ENCODE measurements at regions not wholly inside any gene's neighbourhood (a gene's known extent, or its start where the extent isn't known, plus 50 kb on each side); places are given as distances from the start of the nearest gene placed in this dataset.
"Not testable (repeated sequence)": the region's sequence is repeated elsewhere in the genome, so short reads cannot be mapped to it uniquely, and the experiment has no call there.

DNA sequence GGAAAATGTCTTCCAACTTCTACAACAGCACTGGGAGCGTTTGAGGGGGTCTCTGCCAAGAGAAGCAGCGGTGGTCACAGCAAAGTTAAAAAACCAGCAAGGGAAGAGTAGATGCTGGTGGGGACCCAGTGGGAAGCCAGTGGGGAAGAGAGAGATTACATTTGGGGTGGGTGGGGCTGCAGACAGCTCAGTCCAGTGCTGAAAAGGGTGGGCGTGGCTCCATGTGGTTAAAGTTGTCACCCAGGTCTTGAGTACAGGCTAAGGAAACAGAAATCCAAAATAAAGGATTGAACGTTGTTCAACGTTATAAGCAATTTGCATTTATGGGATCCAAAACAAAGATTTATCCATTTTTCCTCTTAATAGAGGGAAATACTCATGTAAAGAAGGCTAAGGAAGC, 106.3 kb upstream of the LY86 start:
- DNase-seq (ENCODE audit: low spot score) = no peak

DNA sequence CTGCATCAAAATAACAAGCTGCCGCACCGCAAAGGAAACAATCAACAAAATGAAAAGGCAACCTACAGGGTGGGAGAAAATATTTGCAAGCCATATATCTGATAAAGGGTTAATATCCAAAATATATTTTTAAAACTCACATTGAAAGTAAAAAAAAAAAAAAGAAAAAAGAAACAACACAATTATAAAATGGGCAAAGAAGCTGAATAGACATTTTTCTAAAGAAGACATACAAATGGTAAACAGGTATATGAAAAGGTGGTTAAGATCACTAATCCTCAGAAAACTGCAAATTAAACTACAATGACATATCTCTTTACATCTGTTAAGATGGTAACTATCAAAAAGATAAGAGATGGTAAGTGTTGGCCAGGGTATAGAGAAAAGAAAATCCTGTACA, 105.4 kb upstream of the LY86 start:
- DNase-seq (ENCODE audit: low spot score) = no peak

DNA sequence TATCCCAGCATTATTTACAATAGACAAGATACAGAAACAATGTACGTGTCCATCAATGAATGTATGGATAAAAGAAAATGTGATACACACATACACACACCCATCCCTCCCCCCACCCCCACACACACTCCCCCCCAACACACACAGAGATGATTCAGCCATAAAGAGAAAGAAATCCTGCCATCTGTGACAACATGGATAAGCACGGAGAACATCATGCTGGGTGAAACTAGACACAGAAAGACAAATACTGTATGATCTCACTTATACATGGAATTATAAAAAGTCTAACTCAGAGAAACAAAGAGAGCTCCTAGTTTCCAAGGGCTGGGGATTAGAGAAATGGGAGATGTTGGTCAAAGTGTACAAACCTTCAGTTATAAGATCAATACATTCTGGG, 104.8 kb upstream of the LY86 start:
- DNase-seq (ENCODE audit: low spot score) = no peak

DNA sequence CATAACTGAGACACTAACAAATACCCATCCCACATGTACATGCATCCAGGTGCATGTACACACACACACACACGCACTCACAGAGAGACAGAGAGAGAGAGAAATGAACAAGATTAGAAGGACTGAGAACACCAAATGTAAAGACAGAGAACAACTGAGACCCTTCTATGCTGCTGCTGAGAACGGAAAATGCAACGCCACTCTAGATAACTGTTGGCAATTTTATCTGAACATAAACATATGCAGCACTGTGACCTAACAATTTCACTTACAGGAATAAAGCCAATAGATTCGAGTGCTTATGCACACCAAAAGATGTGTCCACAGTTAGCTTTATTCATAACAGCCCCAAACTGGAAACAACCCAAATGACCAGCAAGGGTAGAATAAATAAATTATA, 103.8 kb upstream of the LY86 start:
- no peak for DNase-seq (ENCODE audit: low spot score)

DNA sequence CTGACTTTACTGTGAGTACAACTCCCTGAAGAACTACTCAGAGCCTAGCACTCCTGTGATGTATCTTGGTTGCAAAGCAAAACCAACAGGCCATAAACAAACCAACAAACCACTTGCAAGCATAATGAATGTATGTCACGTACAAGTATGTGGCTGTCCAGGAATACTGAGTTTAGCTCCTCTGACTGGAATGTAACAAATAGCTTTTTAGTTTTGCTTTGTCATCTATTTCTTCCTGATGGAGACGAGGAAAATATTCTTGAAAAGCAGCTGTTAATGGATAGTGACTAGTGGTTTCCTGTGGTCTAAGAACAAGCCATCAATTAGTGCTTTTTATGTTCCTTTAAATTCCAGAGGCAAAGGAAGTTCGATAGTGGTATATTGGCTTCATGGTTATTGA, 101.9 kb upstream of the LY86 start:
- DNase-seq (ENCODE audit: low spot score) = no peak

DNA sequence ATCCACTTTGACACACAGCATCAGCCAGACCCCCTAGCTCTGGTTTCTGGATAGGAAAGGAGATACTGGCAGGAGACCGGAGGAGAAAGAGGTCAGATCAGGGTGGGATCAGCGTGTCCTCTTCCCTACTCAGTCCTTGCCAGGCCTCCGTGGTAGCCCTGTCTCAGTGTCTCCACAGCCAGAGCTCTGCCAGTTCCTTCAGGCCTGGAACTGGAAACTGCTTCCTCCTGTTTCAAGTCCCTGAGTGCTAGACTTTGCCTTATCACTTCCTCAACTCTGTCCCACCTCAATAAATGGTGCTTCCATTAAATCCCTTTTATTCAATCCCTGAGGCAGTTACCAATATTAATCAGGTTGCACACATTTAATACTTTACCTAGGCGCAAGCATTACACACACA, 96.8 kb upstream of the LY86 start:
- DNase-seq (ENCODE audit: low spot score) = no peak

DNA sequence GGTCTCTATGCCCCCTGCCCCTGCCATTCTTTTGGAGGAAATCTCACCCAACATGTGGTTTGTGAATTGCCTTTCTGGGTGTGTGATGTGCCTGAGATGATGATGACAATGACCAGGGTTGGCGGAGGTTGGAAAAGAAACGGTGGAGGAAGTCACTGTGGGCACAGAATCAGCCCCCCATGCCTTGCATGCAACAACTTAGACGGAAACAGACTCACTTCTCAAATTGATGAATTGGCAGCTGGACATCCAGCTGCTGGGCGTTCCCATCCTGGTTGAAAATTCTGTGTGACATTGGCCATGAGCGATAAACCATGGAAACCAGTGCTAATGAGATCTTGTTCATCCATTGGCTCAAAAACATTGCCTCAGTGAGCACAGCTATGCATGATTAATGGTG, 95.8 kb upstream of the LY86 start:
- peak; percentile 8 for DNase-seq (ENCODE audit: low spot score)

DNA sequence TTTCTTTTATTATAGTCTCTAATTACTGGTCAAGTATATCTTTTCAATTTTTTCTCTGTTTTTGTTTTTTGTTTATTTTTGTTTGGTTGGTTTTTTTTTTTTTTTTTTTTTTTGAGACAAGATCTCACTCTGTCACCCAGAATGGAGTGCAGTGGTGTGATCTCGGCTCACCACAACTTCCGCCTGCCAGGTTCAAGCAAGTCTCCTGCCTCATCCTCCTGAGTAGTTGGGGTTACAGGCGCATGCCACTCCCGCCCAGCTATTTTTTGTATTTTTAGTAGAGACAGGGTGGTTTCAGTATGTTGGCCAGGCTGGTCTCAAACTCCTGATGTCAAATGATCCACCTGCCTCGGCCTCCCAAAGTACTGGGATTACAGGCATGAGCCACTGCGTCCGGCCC, 94.4 kb upstream of the LY86 start:
- not testable (repeated sequence) for DNase-seq (ENCODE audit: low spot score)

DNA sequence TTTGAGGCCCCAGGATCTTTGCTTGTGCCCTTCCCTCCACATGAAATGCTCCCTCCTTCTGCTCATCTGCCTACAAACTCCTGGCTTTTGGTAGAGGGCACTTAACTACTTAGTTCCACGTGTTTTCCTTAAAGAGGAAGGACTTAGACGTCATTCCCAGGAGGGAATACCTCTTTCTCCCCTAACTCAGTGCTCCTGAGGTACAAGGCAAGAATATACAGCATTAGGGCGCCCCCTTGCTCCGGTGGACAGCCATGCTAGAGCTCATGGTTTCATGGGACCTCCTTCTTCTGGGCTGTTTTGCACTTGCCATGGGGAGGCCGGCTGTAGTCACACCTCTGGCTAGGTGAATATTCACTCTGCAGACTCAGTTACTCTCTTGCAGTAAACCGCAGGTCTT, 93.8 kb upstream of the LY86 start:
- peak; percentile 53 for DNase-seq (ENCODE audit: low spot score)

DNA sequence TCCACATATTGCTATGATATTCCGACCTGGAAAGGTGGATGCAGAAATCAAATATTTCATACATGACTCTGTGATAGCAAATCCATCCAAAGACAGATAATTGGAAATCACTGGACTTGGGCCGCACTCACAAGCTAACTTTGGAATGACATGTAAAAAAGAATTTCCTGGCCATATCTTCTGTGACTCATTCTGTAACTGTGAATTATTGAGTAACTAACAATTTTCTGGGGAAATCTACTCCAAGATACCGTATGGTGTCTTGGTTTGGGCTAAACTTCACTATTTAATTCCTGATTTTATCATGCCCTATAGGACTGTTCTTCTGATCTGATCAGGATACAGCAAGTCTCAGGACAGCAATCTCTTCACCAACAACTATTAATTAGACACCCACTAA, 92.7 kb upstream of the LY86 start:
- peak; percentile 4 for DNase-seq (ENCODE audit: low spot score)

DNA sequence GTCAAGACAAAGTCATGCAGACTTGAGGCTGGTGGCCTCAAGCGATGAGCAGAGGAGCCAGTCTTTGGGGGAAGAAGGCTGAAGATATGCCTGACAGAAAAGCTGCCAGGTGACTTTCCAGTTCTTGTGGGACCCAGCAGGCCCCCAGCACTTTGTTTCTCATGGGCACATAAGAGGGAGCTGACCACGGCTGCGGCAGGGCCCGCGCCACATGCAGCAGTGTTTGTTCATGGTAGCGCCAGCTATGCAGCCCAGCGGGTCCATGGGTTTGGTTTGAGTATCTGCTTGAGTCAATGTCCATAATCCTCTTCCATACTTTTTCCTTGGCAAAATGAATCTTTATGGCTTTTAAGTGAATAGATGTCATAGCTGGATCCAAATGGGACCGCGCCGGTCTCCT, 91.0 kb upstream of the LY86 start:
- no peak for DNase-seq (ENCODE audit: low spot score)

DNA sequence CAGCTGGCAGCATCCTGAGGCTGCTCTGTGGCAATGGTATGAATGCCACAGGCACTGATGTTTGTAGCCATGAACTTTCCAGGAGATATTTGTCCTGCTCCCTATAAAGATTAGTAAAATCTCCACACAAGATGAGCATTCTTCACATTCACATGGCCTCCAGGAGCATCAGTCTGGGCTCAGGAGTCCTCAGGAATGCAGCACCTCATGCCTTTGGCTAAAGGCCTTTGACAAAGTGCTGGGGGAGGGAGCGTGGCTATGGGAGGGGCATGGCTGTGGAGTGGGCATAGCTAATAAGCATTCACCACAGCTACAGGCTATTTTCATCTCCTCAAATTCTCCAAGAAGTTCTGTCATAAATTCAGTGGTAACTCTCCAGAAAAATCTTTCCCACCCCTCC, 90.5 kb upstream of the LY86 start:
- DNase-seq (ENCODE audit: low spot score) = no peak

DNA sequence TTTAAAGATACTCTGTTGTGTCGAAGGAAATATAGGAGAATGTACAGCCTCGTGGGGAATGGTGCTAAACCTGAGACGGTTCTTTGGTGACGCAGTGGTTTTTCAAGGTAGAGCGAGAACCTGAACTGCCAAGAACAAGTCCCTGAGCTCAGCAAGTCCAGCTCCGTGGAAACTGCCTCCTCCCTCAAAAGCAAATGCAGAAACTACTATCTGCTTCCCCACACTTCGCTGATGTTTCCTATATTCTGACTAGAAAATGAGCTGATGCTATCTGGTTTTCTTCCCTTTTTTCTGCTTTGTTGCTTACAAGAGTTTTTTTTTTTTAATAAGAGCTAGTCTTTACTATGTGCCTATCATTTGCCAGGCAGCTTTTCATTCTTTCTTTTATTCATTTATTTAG, 85.3 kb upstream of the LY86 start:
- no peak for DNase-seq (ENCODE audit: low spot score)

DNA sequence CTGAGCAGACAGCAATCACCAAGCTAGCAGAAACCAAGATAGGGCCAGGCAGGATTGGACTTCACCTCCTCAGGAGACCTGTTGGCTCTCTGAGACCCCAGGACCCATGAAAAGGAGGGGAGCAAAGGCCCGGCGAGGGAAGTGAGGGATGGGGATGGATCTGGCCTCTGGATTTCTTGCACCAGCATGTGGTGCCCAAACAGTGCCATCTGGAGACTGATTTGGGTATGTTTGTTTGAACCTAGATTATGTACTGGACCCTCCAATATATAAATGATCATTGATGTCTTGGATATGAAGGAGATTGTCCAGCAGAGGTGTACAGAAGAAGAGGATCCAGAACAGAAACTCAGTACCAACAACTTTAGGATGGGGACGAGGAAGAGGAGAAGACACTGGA, 83.4 kb upstream of the LY86 start:
- no peak for DNase-seq (ENCODE audit: low spot score)

DNA sequence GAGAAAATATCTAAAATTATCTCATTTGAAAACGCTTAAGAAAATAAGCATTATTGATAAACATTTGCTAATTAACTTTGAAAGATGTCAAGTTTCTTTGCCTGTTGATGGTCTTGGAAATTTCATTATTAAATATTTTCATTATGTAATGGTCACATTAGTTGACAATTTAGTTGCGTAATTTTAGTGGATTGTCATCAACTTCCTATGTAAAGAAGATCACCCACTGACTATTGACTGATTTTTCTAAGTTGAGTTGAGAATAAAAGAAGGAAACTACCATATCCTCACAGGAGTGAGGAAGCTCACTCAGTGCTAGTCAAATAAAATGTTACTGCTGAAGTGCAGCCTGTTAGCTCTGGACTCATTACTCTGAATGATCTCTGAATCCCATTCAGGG, 79.9 kb upstream of the LY86 start:
- DNase-seq (ENCODE audit: low spot score) = no peak

DNA sequence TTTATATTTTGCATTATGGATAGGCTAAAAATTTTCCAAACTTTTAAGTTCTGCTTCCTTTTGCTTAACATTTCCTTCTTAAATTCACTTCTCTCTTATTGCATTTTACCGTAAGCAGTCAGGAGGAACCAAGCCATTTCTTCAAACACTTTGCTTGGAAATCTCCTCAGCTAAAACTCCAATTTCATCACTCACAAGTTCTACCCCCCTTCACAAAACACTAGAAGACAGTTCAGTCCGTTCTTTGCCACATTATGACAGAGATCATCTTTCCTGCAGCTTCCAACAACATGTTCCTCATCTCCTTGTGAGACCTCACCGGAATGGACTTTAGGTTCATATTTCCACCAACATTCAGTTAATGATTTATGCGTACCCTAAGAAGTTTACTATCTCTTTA, 79.2 kb upstream of the LY86 start:
- DNase-seq (ENCODE audit: low spot score) = no peak

DNA sequence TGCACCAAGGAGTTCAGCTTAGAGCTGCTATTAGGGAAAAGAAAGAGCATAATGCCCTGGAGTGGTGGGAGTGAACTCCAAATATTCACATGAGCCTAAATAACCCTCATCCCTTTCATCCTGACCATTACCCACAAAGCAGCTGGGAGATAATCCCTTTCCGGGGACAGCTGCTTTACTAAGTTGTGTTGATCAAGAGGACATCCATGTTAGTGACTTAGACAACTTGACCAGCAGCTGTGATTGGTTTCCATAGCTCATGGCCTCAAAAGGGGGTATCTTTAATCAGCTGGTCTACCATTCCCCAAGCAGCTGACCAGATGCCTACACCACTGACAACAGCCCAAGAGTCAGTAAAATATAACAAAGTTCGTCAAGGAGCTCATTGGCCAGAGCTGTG, 75.8 kb upstream of the LY86 start:
- DNase-seq (ENCODE audit: low spot score) = no peak

DNA sequence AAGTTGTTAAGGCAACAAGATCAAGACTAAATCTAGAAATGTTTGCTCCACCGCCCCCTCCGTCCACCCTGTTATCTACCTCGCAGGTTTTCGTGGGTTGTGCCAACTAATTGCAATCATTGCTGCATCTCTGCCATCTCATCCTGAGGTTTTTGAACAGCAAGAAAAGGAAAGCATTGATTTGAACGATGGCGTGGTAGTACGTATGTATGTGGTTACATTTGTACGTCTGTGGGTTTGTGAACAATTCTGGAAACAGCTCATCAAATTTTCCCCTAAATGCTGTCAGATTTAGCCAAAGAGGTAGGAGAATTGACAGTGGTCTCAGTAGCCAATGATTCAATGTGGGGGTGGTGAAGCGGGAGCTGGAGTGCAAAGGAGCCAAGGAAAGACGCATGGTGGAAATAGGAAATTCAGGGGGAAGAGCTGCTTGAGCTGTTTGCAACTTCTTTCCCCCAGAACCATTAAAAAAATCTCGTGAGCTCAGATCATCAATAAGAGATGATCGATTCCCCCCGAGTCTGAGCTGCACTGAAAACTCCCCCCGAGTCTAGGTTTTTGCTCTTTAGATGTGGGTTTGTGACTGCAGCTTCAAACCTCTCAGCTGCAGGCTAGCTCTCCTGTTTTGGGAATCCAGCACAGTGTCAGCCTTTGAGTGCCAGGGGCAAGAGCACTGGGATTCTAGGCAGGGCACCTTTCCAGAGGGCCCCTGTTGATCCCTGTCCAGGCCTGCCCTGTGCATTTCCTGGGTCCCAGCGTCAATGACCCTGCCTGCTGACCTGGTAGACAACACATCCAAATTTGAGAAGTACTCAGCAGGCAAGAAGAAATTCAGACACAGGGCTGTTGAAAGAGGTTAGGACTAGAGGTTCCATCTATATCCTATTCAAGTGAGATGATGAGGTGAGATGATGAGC, 72.6 kb upstream of the LY86 start:
- no peak for DNase-seq (ENCODE audit: low spot score)

DNA sequence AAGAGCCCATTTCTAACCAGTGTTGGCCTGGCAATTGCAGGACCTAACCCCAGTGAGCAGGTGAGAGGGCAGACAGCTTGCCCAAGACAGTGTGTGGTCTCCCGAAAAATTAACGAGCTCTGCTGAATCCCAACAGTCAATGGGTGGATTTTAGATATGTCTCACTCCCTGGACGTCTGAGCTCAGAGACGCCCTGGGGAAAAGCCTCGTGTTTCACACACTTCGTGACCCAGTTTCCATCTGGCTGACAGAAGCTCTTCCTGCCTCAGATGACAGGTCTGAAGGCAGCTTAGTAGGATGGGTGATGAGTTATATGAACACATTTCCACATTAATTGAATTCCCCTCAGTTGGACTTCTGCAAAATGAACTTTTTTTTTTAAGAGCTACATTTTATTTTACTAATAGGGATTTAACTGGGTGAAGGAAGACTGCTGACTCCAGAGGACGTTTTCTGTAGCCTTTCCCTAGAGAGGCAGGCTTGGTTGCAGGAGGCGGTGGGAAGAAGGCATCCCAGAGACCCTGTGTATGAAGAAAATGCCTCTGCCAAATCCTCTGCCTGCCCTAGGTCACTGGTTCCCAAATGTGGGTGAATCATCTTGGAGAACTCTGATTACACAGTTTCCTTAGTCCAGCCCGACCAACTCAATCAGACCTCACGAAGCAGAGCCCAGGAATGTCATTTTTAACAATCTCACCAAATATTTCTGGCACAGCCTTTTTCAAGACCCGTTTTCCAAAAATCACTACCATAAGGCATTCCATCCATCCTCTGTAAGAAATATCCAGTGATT, 71.7 kb upstream of the LY86 start:
- DNase-seq (ENCODE audit: low spot score) = no peak

DNA sequence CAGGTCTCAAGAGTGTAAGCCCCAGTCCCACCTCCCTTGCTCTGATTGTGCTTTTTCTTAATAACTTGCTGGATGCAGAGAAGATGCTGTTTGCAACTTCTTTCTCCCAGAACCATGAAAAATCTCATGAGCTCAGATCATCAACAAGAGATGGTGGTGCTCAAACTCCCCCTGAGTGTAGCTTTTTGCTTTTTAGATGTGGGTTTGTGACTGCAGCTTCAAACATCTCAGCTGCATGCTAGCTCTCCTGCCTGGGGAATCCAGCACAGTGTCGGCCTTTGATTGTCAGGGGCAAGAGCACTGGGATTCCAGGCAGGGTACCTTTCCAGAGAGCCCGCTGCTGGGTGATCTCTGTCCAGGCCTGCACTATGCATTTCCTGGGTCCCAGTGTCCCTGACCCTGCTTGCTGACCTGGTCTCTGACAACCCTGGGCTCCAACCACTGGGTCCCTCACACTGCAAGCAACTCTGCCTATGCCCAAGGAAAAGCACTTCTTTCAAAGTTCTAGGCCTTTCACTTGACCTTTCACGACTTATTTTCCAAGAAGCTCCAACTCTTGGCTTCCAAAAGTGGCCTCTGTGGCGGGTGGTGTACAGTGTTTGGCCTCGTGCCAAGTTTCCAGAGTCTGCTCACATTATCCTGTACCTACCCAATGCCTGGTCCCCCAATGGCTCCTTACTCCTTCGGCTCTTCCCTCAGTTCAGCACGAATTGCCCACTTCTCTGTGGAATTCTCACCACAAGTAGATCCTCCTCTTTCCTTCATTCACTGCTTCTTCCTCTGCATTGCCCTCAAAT, 69.7 kb upstream of the LY86 start:
- no peak for DNase-seq (ENCODE audit: low spot score)

DNA sequence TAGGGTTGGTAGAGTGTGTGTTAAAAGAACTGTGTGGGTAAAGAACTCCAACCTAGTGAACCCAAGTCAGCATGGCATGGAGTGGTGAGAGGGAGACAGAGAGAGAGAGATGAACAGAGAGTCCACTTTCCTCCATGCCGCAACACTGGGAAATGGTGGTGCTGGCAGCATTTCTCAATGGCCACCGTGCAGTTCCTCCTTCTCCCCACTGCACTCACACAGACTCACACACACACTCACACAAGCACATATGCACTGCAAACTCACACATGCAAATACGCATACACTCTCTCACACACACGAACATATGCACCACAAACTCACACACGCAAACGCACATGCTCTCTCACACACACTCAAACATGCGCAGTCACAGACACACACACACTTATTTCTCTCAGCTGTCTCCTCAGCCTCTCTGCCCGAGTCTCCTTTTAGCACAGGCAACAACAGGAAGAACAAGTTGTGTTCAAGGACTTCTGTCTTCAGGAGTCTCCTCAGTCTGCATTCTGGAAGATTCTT, 66.5 kb upstream of the LY86 start:
- DNase-seq (ENCODE audit: low spot score) = no peak

DNA sequence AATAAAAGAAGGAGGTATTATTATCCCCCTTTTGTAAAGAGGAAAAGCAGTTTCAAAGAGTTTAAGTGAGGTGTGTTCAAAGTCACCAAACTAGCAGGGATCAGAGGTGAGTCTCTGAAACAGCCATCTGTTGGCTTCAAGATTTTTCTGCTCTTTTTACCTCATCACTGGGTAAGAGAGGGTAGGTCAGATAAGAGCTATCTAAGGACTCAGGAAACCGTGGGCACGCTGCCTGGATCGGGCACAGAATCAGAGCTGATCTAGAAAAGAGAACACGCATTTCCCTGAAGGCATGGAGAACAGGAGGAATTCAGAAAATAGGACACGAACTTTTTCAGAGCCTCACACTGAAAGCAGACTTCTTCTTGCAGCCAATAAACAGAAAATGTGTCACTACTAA, 65.8 kb upstream of the LY86 start:
- no peak for DNase-seq (ENCODE audit: low spot score)

Data from kidney tubule cell (primary cell).